AML-193 (cell line): ENCODE measurements at regions not wholly inside any gene's neighbourhood (a gene's known extent, or its start where the extent isn't known, plus 50 kb on each side); places are given as distances from the start of the nearest gene placed in this dataset.
"Not testable (repeated sequence)": the region's sequence is repeated elsewhere in the genome, so short reads cannot be mapped to it uniquely, and the experiment has no call there.

Source experiments
- DNase-seq, 2 experiments: peaks; one replicate each; lab custom pipeline; 2025; lab: John Stamatoyannopoulos, UW

- no peak for DNase-seq
Observed at GRCh38 chr18:24561369-24561965, 101.0 kb downstream of the HRH4 start.

GRCh38 chr18:24567199-24567598 is 106.8 kb downstream of the HRH4 start:
- peak in 1 of 2 experiments; percentile 84 for DNase-seq

DNA sequence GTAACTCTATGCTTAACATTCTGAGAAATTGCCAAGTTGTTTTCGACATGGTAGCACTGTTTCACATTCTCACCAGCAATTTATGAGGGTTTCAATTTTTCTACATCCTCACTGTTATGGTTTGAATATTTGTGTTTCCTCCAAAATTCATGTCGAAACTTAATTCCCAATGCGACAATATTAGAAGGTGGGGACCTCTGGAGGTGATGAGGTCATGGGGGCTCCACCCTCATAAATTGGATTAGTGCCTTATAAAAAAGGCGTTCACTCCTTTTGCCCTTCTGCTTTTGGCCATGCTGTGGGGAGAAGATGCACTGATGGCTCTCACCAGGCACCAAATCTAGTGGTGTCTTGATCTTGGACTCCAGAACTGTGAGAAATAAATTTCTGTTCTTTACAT is 110.3 kb downstream of the HRH4 start:
- DNase-seq: no peak

DNA sequence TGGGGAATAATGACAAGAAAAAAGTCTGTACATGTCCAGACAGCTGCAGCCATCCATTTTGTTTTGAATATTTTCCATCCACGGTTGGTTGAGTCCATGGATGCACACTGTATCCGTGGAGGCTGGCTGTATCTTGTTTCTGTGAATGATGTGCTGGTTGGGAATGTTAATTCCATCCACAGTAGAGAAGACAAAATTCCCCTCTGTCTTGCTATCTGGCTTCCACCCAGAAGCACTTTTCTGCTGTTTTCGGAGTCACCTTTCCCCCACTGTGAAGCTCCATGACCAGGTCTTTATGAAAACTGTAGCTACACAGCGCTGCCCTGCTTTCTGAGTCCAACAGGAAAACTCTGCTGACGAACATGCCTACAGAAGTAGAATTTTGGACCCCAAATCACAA is 122.3 kb downstream of the HRH4 start:
- no peak for DNase-seq

DNA sequence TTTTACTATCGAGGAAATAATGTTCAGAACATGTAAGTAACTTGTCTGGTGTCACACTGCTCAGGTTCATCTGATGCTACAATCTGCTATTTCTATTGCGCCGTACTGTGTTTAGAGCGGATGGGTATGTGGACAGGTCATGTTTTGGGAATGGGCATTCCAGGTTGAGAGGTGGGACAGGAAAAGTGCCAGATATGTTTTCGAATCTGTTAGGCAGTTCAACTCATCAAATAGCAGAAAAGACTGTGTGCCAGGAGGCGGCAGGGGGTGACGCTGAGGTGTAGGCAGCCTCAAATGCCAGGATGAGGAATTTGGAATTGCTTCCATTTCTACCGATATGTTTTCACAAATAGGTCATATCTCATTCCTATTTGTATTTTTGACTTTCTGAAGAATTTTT is 123.8 kb downstream of the HRH4 start:
- no peak for DNase-seq

GRCh38 chr18:24584813-24585212 is 124.4 kb downstream of the HRH4 start:
- no peak for DNase-seq

GRCh38 chr18:24585996-24586566 is 125.6 kb downstream of the HRH4 start:
- no peak for DNase-seq

- DNase-seq: no peak
Observed at GRCh38 chr18:24586662-24587360, 126.4 kb downstream of the HRH4 start.

GRCh38 chr18:24588440-24588839 is 128.0 kb downstream of the HRH4 start:
- no peak for DNase-seq

DNA sequence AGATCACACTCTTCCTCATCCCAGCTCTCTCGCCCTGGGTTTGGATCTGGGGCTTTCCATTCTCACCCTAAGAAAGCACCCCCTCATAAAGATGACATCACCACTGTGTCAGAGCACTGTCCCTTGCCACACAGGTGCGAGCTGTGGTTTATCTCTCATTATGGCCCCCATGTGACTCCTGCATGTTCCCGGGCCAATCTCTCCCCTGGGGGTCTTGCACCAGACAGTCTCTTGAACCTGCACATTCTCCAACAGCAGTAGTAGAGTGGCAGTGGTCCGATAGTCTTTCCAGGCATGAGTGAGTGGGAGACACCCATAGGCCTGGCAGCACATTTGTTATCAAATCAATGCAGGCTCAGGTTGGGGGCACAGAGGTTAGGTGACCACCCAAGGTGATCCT is 130.5 kb downstream of the HRH4 start:
- DNase-seq: no peak

DNA sequence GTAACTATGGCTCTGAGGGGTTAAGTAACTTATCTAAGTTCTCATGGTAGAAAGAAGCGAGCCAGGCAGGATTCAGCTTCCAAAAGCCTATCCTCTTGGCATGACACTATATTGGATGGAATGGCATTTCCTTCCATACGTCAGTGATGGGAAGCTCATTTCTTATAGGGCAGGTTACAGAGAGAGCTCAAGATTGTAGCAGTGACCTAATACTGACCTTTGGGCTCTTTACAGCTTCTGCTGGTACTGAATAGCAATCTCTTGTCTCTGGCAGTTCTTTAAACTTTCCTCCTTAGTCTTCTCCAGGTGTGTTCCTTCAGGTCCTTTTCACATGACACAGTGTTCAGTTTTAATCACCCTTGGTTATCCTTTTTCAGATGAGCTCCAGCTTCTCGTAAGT is 133.0 kb downstream of the HRH4 start:
- DNase-seq: no peak

DNA sequence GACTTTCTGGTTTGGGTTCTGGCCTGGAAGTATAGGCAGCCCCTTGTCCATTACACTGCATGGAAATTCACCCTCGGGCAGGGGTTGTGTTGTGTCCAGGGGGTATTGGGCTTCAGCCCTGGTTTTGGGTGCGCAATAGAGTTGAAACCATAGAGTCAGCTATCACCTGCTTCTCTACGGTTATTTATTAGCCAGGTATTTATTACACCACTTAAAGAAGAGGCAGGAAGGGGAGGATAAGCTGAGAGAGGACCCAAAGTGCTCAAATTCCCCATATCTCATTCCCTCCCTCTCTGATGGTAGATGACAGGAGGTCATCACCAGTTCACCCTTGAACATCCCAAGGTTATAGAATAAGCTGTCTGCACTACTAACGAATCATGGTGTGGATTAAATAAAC is 133.4 kb downstream of the HRH4 start:
- no peak for DNase-seq

- DNase-seq: no peak
Observed at GRCh38 chr18:24595561-24596031, 135.2 kb downstream of the HRH4 start.

DNA sequence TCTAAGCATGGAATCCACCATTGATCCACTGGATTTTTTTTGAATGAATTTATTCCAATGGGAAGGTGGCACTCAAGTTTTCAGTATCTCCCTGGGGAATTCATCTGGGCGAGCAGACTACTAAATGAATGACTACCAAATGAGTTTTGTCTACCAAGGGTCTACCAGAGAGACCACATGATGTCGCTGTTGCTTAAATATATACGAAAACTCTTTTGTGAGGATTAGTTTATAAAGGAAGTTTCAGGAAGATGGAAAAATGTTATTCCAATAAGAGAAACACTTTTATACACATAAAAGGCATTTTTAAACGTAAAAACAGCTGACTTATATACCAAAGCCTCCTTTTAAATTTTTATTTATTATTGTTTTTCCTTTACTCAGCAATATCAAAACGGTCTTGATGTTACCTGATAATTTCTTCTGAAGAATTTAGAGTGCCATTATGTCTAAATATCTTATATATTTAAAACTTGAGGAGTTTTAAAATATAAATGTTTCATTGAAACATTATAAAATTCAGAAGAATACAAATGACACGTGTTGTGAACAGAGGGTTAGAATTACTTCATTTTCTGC is 139.7 kb downstream of the HRH4 start:
- DNase-seq: peak; percentile 12 to 27

DNA sequence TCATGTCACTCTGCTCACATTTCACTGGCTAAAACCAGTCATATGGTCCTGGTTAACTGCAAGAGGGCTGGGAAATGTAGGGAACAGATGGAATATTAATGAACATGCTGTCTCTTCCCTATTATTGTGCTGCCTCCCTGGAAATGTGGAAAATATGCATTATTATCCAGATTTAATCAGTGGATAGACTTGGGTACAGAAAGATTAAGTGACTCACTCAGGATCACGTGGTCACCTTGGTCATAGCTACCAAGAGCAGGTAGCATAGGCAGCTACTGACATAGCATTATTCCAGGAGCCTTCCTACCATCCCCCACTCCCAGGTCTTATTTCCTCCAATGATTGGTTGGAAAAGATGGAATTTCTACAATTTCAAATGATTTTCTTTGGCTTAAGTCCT is 141.1 kb downstream of the HRH4 start:
- no peak for DNase-seq

DNA sequence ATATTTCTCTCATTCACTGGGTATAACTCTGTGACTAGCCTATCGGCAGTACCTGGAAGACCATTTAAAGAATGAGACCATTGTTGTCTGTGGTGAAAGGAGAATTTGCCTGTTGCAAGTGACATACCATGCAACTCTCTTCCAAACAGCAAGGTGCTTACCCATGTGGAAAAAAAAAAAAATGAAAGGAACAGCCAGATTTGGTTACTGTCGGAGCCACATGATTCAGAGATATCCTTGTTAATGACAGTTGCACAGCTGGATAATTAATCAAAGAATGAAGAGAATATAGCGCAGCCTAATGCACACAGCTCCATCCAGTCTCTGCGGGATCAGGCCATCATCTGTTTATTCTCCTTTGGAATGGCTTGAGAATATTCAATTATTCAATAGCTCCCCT is 141.8 kb downstream of the HRH4 start:
- no peak for DNase-seq

GRCh38 chr18:24603151-24603550 is 142.7 kb downstream of the HRH4 start:
- no peak for DNase-seq

- DNase-seq: no peak
Observed at GRCh38 chr18:24605444-24605843, 145.0 kb downstream of the HRH4 start.

DNA sequence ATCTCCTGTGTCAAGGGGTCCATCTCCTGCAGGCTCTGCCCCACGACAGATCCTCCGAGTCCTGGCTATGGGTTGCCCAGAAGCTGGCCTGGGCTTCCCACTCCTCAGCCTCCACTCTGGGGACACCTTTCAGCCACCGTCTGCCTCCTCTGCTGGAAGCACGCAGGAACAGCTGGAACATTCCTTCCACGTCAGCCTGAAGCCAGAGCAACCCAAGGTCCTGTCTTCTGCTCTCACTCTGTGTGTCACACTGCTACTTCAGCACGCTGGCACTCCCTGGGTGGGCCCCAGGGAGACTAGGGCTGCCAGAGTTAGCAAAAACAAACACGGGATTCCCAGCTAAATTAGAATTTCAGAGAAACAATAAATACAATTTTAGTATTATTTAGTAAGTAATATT is 148.8 kb downstream of the HRH4 start:
- no peak for DNase-seq

DNA sequence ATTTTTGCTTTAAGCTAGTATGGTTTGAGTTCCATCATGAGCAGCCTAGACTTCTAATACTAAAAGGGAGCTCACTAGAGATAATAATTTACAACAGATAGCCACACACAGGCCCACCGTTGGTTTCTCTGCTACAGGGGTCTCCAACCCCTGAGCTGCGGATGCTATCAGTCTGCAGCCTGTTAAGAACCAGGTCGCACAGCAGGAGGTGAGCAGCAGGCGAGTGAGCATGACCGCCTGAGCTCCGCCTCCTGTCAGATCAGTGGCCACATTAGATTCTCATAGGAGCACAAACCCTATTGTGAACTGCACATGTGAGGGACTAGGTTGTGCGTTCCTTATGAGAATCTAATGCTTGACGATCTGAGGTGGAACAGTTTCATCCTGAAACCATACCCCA is 150.6 kb downstream of the HRH4 start:
- no peak for DNase-seq

DNA sequence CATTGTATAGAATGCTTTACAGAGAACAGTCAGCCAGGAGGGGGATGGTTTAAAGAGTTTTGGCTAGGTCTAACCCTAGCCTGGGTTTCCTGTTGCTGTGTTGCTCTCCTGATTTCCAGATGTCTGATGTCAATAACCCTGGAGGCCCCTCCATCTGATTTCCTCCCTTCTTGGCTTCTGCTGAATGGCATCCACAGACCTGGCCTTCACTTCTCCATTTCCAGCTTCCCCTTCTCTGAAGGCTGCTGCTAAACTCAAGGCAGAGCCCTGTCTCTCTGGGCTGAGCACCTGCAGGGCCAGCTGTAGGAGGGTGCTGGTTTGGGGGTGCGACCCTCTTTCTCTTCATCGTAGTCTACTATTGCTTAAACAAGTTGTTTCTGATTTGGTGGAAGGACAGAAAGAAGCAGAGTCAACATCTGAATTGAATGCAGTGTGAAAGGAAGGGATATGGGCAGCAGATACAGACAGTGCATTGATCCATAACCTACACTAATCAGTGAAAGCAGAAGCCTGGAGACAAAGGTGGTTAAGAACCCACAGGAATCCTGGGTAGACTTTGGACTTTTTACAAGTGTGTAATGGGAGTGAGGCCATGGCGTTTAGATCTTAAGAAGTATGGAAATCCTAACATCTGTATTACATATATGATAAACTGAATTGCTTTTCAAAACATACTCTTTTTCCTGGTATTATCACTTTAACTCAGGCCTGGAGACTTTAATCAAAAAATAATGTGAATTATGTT is 153.6 kb downstream of the HRH4 start:
- no peak for DNase-seq

DNA sequence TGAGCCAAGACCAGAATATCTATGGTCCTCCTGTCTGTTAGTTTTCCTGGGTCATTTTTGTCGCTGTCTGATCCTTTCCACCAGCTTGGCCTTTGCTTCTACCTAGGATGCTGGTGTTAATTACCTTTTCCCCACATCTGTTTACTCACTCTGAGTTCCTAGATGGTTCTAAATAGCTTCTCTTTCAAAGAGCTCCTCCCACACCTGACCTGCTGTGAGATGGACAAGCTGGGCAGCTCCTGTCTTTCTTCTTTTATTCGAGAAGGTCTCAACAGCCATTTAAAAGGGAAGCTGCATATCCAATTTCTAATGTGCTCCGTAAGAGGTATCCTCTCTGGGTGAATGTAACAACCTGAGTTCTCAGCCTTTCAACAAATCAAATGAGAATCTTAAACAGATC is 156.2 kb downstream of the HRH4 start:
- DNase-seq: no peak

GRCh38 chr18:24624421-24624820 is 164.0 kb downstream of the HRH4 start:
- DNase-seq: not testable (repeated sequence)
